ENCODE measurements at regions not wholly inside any gene's neighbourhood (a gene's known extent, or its start where the extent isn't known, plus 50 kb on each side); places are given as distances from the start of the nearest gene placed in this dataset.

DNA sequence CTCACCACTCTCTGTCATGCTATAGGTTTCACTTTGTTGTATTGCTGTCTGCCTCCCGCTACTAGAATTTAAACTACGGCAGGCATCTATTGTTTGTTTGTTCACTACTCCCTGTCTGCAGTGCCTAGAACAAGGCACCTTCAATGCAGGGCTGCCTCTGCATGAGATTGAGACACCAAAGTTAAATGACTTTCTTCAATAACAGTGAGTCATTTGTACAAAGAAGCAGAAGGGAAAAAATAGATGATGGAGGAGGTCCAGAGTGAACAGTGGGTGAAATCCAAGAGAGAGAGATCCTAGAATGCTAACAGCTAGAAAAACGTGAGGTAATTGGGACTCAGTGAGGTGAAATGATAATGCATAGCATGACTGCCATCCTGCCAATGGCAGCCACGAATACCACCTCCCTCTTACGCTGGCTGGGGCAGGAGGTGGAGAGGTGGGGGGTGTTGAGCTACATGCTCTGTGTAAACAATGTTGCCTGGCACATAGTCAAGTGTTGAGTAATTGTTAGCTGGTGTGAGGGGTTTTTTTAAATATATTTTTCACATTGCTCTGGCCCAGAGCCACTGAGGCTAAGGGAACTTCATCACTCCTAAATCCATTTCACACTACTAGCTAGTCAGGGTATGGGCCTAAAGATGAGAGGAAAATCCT lies 367.6 kb downstream of the RPS29 start:
- Histone ChIP-seq H3K36me3 (no peaks in the 10 kb centered on the region), H3K9me3 (no peaks in the 10 kb centered on the region), H3K27me3 (peaks cover 0 to 7% (median 0%) of the 10 kb centered on the region in 4 donors), H3K4me1 (no peaks in the 10 kb centered on the region), H3K4me3 (no peak overlapping the region), H3K27ac (no peak overlapping the region)
- intact Hi-C loops (cut with DNase I), result no loop called here
- peak in 1 of 4 donors; percentile 27 for ATAC-seq
- no peak for DNase-seq
- 42 to 46% methylated on average over 5 of the region's 5 CpGs for WGBS, 2 donors
- no peak for FAIRE-seq
- TF ChIP-seq CTCF (IDR thresholded peaks at IDR 0.05), result no peak

DNA sequence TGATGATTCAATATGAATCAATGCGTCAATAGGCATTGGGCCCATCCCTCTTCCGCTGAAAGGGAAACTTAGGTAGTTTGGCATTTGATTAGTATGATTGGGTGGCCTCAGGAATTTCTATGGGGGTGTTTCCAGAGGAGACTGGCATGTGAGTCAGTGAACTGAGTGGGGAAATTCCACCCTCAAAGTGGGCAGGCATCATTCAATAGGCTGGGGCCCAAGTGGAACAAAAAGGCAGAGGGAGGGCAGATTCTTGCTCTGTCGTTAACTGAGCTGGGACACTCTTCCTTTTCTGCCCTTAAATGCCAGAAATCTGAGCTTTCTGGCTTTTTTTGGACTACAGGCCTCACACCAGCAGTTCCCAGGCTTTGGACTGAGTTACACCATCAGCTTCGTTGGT lies 373.5 kb downstream of the RPS29 start:
- no peak for TF ChIP-seq CTCF (IDR thresholded peaks at IDR 0.05)
- Histone ChIP-seq H3K36me3 (no peaks in the 10 kb centered on the region), H3K9me3 (no peaks in the 10 kb centered on the region), H3K27me3 (peaks cover 0 to 7% (median 0%) of the 10 kb centered on the region in 4 donors), H3K27ac (no peak overlapping the region), H3K4me3 (no peak overlapping the region), H3K4me1 (no peaks in the 10 kb centered on the region)
- FAIRE-seq (no peak), ATAC-seq (no peak), DNase-seq (no peak)
- WGBS, 2 donors, result 76 to 84% methylated on average over 4 of the region's 4 CpGs
- intact Hi-C loops (cut with DNase I), result no loop called here

GRCh38 chr14:49209416-49209815 lies 376.8 kb downstream of the RPS29 start:
- Histone ChIP-seq H3K9me3 (no peaks in the 10 kb centered on the region), H3K36me3 (no peaks in the 10 kb centered on the region), H3K27me3 (no peaks in the 10 kb centered on the region), H3K4me3 (no peak overlapping the region), H3K4me1 (no peaks in the 10 kb centered on the region), H3K27ac (no peak overlapping the region)
- intact Hi-C loops (cut with DNase I), result no loop called here
- TF ChIP-seq CTCF (IDR thresholded peaks at IDR 0.05), result no peak
- no peak for DNase-seq
- WGBS, 2 donors, result 54 to 75% methylated on average over 1 of the region's 1 CpG
- ATAC-seq, result no peak
- no peak for FAIRE-seq

- Histone ChIP-seq H3K4me1 (no peaks in the 10 kb centered on the region), H3K27ac (no peak overlapping the region), H3K36me3 (no peaks in the 10 kb centered on the region), H3K4me3 (no peak overlapping the region), H3K27me3 (no peaks in the 10 kb centered on the region), H3K9me3 (no peaks in the 10 kb centered on the region)
- WGBS, 2 donors, result 61 to 64% methylated on average over 9 of the region's 9 CpGs
- ATAC-seq, result no peak
- no peak for TF ChIP-seq CTCF (IDR thresholded peaks at IDR 0.05)
- FAIRE-seq, result no peak
- no peak for DNase-seq
- intact Hi-C loops (cut with DNase I), result no loop called here
These were observed 379.4 kb downstream of the RPS29 start for GRCh38 chr14:49206828-49207227.

GRCh38 chr14:49203676-49204075 lies 382.5 kb downstream of the RPS29 start:
- Histone ChIP-seq H3K27me3 (no peaks in the 10 kb centered on the region), H3K36me3 (no peaks in the 10 kb centered on the region), H3K27ac (no peak overlapping the region), H3K4me1 (no peaks in the 10 kb centered on the region), H3K4me3 (no peak overlapping the region), H3K9me3 (no peaks in the 10 kb centered on the region)
- TF ChIP-seq CTCF (IDR thresholded peaks at IDR 0.05), result no peak
- DNase-seq (no peak), ATAC-seq (no peak), FAIRE-seq (no peak)
- intact Hi-C loops (cut with DNase I), result no loop called here
- WGBS, 2 donors, result 57 to 72% methylated on average over 2 of the region's 2 CpGs

Measured in pancreas (tissue), 10 donors.